Neural cell (in vitro differentiated cells): ENCODE measurements at regions not wholly inside any gene's neighbourhood (a gene's known extent, or its start where the extent isn't known, plus 50 kb on each side); places are given as distances from the start of the nearest gene placed in this dataset.

Experiments
- H2AFZ ChIP-seq: fragments of 200-600, 300-800 bp; sonication (generic), shearing (Covaris generic); 2 replicates; pipeline ENCODE4 v1.6.0; 2014; ENCODE audit warnings: low read depth, mild to moderate bottlenecking, antibody characterized with exemption, low read length, moderate library complexity
- H3F3A ChIP-seq: fragments of 200-600 bp; shearing (Covaris generic); 2 replicates; pipeline ENCODE4 v1.6.1; 2016; ENCODE audit warnings: mild to moderate bottlenecking, moderate library complexity, mixed read lengths, antibody characterized with exemption, low read length; ENCODE audit not compliant: insufficient read depth, poor library complexity, severe bottlenecking
- H3K27ac ChIP-seq: fragments of 200-600, 300-800 bp; sonication (generic), shearing (Covaris generic); 2 replicates; pipeline ENCODE4 v1.5.1; 2014; ENCODE audit warnings: mild to moderate bottlenecking, low read length, moderate library complexity
- H3K27me3 ChIP-seq: fragments of 300-800, 200-600 bp; sonication (generic), shearing (Covaris generic); 2 replicates; pipeline ENCODE4 v1.6.0; 2014; ENCODE audit warnings: mild to moderate bottlenecking, low read depth, low read length, moderate library complexity; ENCODE audit not compliant: insufficient read depth
- H3K36me3 ChIP-seq: fragments of 300-800, 200-600 bp; sonication (generic), shearing (Covaris generic); 2 replicates; pipeline ENCODE4 v1.5.1; 2014; ENCODE audit warnings: mild to moderate bottlenecking, antibody characterized with exemption, low read length, moderate library complexity; ENCODE audit not compliant: insufficient read depth
- H3K4me2 ChIP-seq: fragments of 300-800, 200-600 bp; sonication (generic), shearing (Covaris generic); 2 replicates; pipeline ENCODE4 v1.6.0; 2014; ENCODE audit warnings: mild to moderate bottlenecking, low read length
- H3K4me3 ChIP-seq: fragments of 300-800, 200-600 bp; sonication (generic), shearing (Covaris generic); 2 replicates; pipeline ENCODE4 v1.5.1; 2014; ENCODE audit warnings: mild to moderate bottlenecking, low read length, moderate library complexity
- H3K79me2 ChIP-seq: fragments of 200-600 bp; shearing (Covaris generic); replicated peaks from 2 replicates; pipeline ENCODE4 v1.6.0; 2014; ENCODE audit warnings: mild to moderate bottlenecking, low read length, moderate library complexity; ENCODE audit not compliant: insufficient read depth
- H3K9ac ChIP-seq: fragments of 300-800, 200-600 bp; sonication (generic), shearing (Covaris generic); 2 replicates; pipeline ENCODE4 v1.6.1; 2016; ENCODE audit warnings: mild to moderate bottlenecking, low read length, mixed read lengths
- H3K9me2 ChIP-seq: fragments of 200-600 bp; shearing (Covaris generic); 2 replicates; pipeline ENCODE4 v1.6.1; 2016; ENCODE audit warnings: mild to moderate bottlenecking, low read length, mixed read lengths; ENCODE audit not compliant: insufficient read depth
- H3K9me3 ChIP-seq: fragments of 200-600, 300-800 bp; sonication (generic), shearing (Covaris generic); 2 replicates; pipeline ENCODE4 v1.6.1; 2016; ENCODE audit warnings: mild to moderate bottlenecking, mixed run types, low read length, moderate library complexity, mixed read lengths
- H4K20me1 ChIP-seq: fragments of 200-600 bp; shearing (Covaris generic); 2 replicates; pipeline ENCODE4 v1.6.1; 2016; ENCODE audit warnings: mild to moderate bottlenecking, mixed run types; ENCODE audit not compliant: insufficient read depth
- EP300 ChIP-seq: fragments of 450-650 bp; conservative IDR thresholded peaks from 2 replicates; pipeline ENCODE4 v1.6.1; 2014; ENCODE audit warnings: antibody characterized with exemption, mild to moderate bottlenecking, moderate library complexity; ENCODE audit not compliant: poor library complexity, severe bottlenecking
- EZH2 ChIP-seq: fragments of 200-600, 300-800 bp; shearing (Covaris generic), sonication (generic); IDR thresholded peaks from 2 replicates; pipeline ENCODE4 v1.6.1; 2014; ENCODE audit warnings: antibody characterized with exemption, low read length, borderline replicate concordance, mild to moderate bottlenecking; ENCODE audit not compliant: insufficient read depth, poor library complexity, severe bottlenecking
- MXI1 ChIP-seq: fragments of 450-650 bp; conservative IDR thresholded peaks from 2 replicates; pipeline ENCODE4 v1.6.1; 2014; ENCODE audit warnings: antibody characterized with exemption, mild to moderate bottlenecking; ENCODE audit not compliant: poor library complexity, severe bottlenecking
- POLR2AphosphoS5 ChIP-seq: IDR thresholded peaks from 2 replicates; pipeline ENCODE4 v1.6.1; 2012
- RAD21 ChIP-seq: fragments of 450-650 bp; conservative IDR thresholded peaks from 2 replicates; pipeline ENCODE4 v1.6.1; 2014; ENCODE audit warnings: antibody characterized with exemption, mild to moderate bottlenecking, moderate library complexity
- SMC3 ChIP-seq: fragments of 450-650 bp; conservative IDR thresholded peaks from 2 replicates; pipeline ENCODE4 v1.6.1; 2014; ENCODE audit warnings: antibody characterized with exemption, mild to moderate bottlenecking, moderate library complexity; ENCODE audit not compliant: poor library complexity
- TAF1 ChIP-seq: IDR thresholded peaks from 2 replicates; pipeline ENCODE4 v1.6.1; 2012; ENCODE audit warnings: low read depth
- TF ChIP-seq, protein P1 (sequence below): fragments of 450-650 bp; IDR thresholded peaks from 2 replicates; pipeline ENCODE4 v1.5.1; 2014; ENCODE audit warnings: antibody characterized with exemption, mild to moderate bottlenecking, moderate library complexity; ENCODE audit not compliant: poor library complexity, severe bottlenecking
- TF ChIP-seq, protein P2 (sequence below): IDR thresholded peaks from 2 replicates; pipeline ENCODE4 v1.6.1; 2012; ENCODE audit warnings: borderline replicate concordance

GRCh38 chr6:169848946-169849345 is 97.5 kb downstream of the ERMARD start:
- H3K36me3 ChIP-seq, result no peaks in the 10 kb centered on the region
- H3K27ac ChIP-seq, result no peak overlapping the region
- no peak overlapping the region for H3K9ac ChIP-seq
- no peaks in the 10 kb centered on the region for H3K9me2 ChIP-seq
- H3K27me3 ChIP-seq, result no peaks in the 10 kb centered on the region
- H3K4me2 ChIP-seq, result no peak overlapping the region
- no peak overlapping the region for H3K4me3 ChIP-seq
- H3K9me3 ChIP-seq, result no peaks in the 10 kb centered on the region
- no peak overlapping the region for H2AFZ ChIP-seq
- no peak for TF ChIP-seq TAF1
- no peak for TF ChIP-seq EZH2
- TF ChIP-seq, protein P1, sequence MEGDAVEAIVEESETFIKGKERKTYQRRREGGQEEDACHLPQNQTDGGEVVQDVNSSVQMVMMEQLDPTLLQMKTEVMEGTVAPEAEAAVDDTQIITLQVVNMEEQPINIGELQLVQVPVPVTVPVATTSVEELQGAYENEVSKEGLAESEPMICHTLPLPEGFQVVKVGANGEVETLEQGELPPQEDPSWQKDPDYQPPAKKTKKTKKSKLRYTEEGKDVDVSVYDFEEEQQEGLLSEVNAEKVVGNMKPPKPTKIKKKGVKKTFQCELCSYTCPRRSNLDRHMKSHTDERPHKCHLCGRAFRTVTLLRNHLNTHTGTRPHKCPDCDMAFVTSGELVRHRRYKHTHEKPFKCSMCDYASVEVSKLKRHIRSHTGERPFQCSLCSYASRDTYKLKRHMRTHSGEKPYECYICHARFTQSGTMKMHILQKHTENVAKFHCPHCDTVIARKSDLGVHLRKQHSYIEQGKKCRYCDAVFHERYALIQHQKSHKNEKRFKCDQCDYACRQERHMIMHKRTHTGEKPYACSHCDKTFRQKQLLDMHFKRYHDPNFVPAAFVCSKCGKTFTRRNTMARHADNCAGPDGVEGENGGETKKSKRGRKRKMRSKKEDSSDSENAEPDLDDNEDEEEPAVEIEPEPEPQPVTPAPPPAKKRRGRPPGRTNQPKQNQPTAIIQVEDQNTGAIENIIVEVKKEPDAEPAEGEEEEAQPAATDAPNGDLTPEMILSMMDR, result no peak
- TF ChIP-seq SMC3, result no peak
- no peak for TF ChIP-seq POLR2AphosphoS5
- TF ChIP-seq MXI1, result no peak
- no peak for TF ChIP-seq RAD21
- TF ChIP-seq, protein P2, sequence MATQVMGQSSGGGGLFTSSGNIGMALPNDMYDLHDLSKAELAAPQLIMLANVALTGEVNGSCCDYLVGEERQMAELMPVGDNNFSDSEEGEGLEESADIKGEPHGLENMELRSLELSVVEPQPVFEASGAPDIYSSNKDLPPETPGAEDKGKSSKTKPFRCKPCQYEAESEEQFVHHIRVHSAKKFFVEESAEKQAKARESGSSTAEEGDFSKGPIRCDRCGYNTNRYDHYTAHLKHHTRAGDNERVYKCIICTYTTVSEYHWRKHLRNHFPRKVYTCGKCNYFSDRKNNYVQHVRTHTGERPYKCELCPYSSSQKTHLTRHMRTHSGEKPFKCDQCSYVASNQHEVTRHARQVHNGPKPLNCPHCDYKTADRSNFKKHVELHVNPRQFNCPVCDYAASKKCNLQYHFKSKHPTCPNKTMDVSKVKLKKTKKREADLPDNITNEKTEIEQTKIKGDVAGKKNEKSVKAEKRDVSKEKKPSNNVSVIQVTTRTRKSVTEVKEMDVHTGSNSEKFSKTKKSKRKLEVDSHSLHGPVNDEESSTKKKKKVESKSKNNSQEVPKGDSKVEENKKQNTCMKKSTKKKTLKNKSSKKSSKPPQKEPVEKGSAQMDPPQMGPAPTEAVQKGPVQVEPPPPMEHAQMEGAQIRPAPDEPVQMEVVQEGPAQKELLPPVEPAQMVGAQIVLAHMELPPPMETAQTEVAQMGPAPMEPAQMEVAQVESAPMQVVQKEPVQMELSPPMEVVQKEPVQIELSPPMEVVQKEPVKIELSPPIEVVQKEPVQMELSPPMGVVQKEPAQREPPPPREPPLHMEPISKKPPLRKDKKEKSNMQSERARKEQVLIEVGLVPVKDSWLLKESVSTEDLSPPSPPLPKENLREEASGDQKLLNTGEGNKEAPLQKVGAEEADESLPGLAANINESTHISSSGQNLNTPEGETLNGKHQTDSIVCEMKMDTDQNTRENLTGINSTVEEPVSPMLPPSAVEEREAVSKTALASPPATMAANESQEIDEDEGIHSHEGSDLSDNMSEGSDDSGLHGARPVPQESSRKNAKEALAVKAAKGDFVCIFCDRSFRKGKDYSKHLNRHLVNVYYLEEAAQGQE, result no peak
- TF ChIP-seq EP300, result no peak
- H3K79me2 ChIP-seq, result no peaks in the 10 kb centered on the region
- H4K20me1 ChIP-seq, result no peaks in the 10 kb centered on the region
- H3F3A ChIP-seq, result no peaks in the 10 kb centered on the region

- TF ChIP-seq TAF1 (no peak), RAD21 (no peak), EZH2 (no peak), SMC3 (no peak), EP300 (no peak), MXI1 (no peak), POLR2AphosphoS5 (no peak)
- TF ChIP-seq, protein P2, result no peak
- TF ChIP-seq, protein P1, result no peak
- Histone ChIP-seq H3K36me3 (no peaks in the 10 kb centered on the region), H3F3A (no peaks in the 10 kb centered on the region), H4K20me1 (no peaks in the 10 kb centered on the region), H3K9me3 (no peaks in the 10 kb centered on the region), H3K9ac (no peak overlapping the region), H3K79me2 (no peaks in the 10 kb centered on the region), H3K27ac (no peak overlapping the region), H3K27me3 (no peaks in the 10 kb centered on the region), H3K4me3 (no peak overlapping the region), H2AFZ (no peak overlapping the region), H3K9me2 (no peaks in the 10 kb centered on the region), H3K4me2 (no peak overlapping the region)
Observed at GRCh38 chr6:169847901-169848311, 96.5 kb downstream of the ERMARD start.
